Muscle of back (tissue), 3 donors: ENCODE measurements at regions not wholly inside any gene's neighbourhood (a gene's known extent, or its start where the extent isn't known, plus 50 kb on each side); places are given as distances from the start of the nearest gene placed in this dataset.

Source experiments
- DNase-seq, 3 donors: peaks; one replicate each; pipeline versions ENCODE4 v3.0.0 to v3.0.0-alpha.2; 2013

- peak in 2 of 3 donors; percentile 38 to 80 for DNase-seq
Measured at GRCh38 chr4:138085736-138086305, 156.3 kb downstream of the SLC7A11 start.

GRCh38 chr4:138078751-138079520 is 163.2 kb downstream of the SLC7A11 start:
- DNase-seq = peak in 1 of 3 donors; percentile 63

- peak in 1 of 3 donors; percentile 31 for DNase-seq
Measured at GRCh38 chr4:138078253-138078652, 163.9 kb downstream of the SLC7A11 start.

GRCh38 chr4:138076561-138076960 is 165.6 kb downstream of the SLC7A11 start:
- no peak for DNase-seq

GRCh38 chr4:138070816-138071215 is 171.3 kb downstream of the SLC7A11 start:
- DNase-seq = no peak

- no peak for DNase-seq
Measured at GRCh38 chr4:138063581-138063980, 178.6 kb downstream of the SLC7A11 start.

- no peak for DNase-seq
Measured at GRCh38 chr4:138062929-138063328, 179.2 kb downstream of the SLC7A11 start.

GRCh38 chr4:138056541-138056940 is 185.6 kb downstream of the SLC7A11 start:
- DNase-seq = no peak

GRCh38 chr4:138055890-138056289 is 186.3 kb downstream of the SLC7A11 start:
- DNase-seq = no peak

GRCh38 chr4:138053641-138054301 is 188.4 kb downstream of the SLC7A11 start:
- peak; percentile 35 to 81 (median 65) for DNase-seq

GRCh38 chr4:138052806-138053632 is 189.1 kb downstream of the SLC7A11 start:
- no peak for DNase-seq

- peak in 1 of 3 donors; percentile 29 for DNase-seq
Measured at GRCh38 chr4:138051157-138051556, 191.0 kb downstream of the SLC7A11 start.

- no peak for DNase-seq
Measured at GRCh38 chr4:138050601-138051000, 191.5 kb downstream of the SLC7A11 start.

GRCh38 chr4:138049355-138049754 is 192.8 kb downstream of the SLC7A11 start:
- no peak for DNase-seq

GRCh38 chr4:138047290-138047689 is 194.9 kb downstream of the SLC7A11 start:
- no peak for DNase-seq

- DNase-seq = no peak
Measured at GRCh38 chr4:138045036-138045435, 197.1 kb downstream of the SLC7A11 start.

- DNase-seq = no peak
Measured at GRCh38 chr4:138039010-138039409, 203.1 kb downstream of the SLC7A11 start.

- peak; percentile 29 to 69 (median 44) for DNase-seq
Measured at GRCh38 chr4:138037696-138038095, 204.5 kb downstream of the SLC7A11 start.

- peak in 2 of 3 donors; percentile 48 to 53 for DNase-seq
Measured at GRCh38 chr4:138035781-138036258, 206.3 kb downstream of the SLC7A11 start.

GRCh38 chr4:138034871-138035270 is 207.3 kb downstream of the SLC7A11 start:
- DNase-seq = peak in 1 of 3 donors; percentile 42

- DNase-seq = no peak
Measured at GRCh38 chr4:138032222-138032621, 209.9 kb downstream of the SLC7A11 start.

GRCh38 chr4:138030375-138030774 is 211.8 kb downstream of the SLC7A11 start:
- DNase-seq = no peak
